ENCODE measurements at regions not wholly inside any gene's neighbourhood (a gene's known extent, or its start where the extent isn't known, plus 50 kb on each side); places are given as distances from the start of the nearest gene placed in this dataset.

DNA sequence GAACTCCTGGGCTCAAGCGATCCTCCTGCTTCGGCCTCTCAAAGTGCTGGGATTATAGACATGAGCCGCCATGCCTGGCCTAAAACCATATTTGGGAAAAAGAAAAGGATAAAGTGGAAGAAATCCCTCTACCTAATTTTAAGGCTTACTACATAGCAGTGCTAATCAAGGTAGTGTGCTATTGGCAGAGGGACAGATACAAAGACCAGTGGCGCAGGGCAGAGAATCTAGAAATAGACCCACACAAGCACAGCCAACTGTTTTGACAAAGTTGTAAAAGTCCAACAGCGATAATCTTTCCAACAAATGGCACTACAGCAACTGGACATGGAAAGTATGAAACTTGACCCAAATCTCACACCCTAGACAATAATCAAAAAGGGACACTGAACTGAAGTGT lies 138.4 kb downstream of the TFCP2L1 start:
- no peak for DNase-seq
- Mint-ChIP-seq H3K27ac (no peak overlapping the region), H3K4me1 (no peaks in the 10 kb centered on the region), H3K9me3 (no peaks in the 10 kb centered on the region), H3K4me3 (no peak overlapping the region), H3K27me3 (ENCODE audit: low read depth, poor library complexity) (peaks cover 15% of the 10 kb centered on the region), H3K36me3 (ENCODE audit: low read depth) (no peaks in the 10 kb centered on the region)
- no peak for TF ChIP-seq CTCF (IDR thresholded peaks at IDR 0.05)

DNA sequence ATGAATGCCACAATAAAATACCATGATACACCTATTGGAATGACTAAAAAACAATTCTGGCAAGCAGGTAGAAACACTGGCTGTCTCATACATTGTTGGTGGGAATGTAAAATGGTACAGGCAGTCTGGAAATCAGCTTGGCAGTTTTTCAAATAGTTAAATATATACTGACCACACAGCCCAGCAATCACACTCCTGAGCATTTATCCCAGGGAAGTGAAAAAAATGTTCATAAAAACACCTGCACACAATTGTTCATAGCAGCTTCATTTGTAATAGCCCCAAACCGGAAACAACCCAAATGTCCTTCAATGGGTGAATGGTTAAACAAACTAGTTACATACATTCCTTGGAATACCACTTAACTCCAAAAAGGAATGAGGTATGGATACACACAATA lies 137.2 kb downstream of the TFCP2L1 start:
- no peaks in the 10 kb centered on the region for H3K9me3 Mint-ChIP-seq
- no peaks in the 10 kb centered on the region for H3K4me1 Mint-ChIP-seq
- DNase-seq, result no peak
- no peak for TF ChIP-seq CTCF (IDR thresholded peaks at IDR 0.05)
- no peaks in the 10 kb centered on the region for H3K36me3 Mint-ChIP-seq (ENCODE audit: low read depth)
- no peak overlapping the region for H3K4me3 Mint-ChIP-seq
- no peak overlapping the region for H3K27ac Mint-ChIP-seq
- H3K27me3 Mint-ChIP-seq (ENCODE audit: low read depth, poor library complexity), result peaks cover 20% of the 10 kb centered on the region

- Mint-ChIP-seq H3K27me3 (ENCODE audit: low read depth, poor library complexity) (peaks cover 22% of the 10 kb centered on the region), H3K4me3 (no peak overlapping the region), H3K36me3 (ENCODE audit: low read depth) (no peaks in the 10 kb centered on the region), H3K27ac (no peak overlapping the region), H3K4me1 (no peaks in the 10 kb centered on the region), H3K9me3 (no peaks in the 10 kb centered on the region)
- no peak for DNase-seq
- no peak for TF ChIP-seq CTCF (IDR thresholded peaks at IDR 0.05)
Measured at GRCh38 chr2:121148481-121148880, 136.5 kb downstream of the TFCP2L1 start.

GRCh38 chr2:121149384-121149783 lies 135.6 kb downstream of the TFCP2L1 start:
- Mint-ChIP-seq H3K9me3 (no peaks in the 10 kb centered on the region), H3K4me1 (no peaks in the 10 kb centered on the region), H3K4me3 (no peak overlapping the region), H3K36me3 (ENCODE audit: low read depth) (no peaks in the 10 kb centered on the region), H3K27ac (no peak overlapping the region), H3K27me3 (ENCODE audit: low read depth, poor library complexity) (peaks cover 26% of the 10 kb centered on the region)
- DNase-seq, result no peak
- TF ChIP-seq CTCF (IDR thresholded peaks at IDR 0.05), result no peak

DNA sequence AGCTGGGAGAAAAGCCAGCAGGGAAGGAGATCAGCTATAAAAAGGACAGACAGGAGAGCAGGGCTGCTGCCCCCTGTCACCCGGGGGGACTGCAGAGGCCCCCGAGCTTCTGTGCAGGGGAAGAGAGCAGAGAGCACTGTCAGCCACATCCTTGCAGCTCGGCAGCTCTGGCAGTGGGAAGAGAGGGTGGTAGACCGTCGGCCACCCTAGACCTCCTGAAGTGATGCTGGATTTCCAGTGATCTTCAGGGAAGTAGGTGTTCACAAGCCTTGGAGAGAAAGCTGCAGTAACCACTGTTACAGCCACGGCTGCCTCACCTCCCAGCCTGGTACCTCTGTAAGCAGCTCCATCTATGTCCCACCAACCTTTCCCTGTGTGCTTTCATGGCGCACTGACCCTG lies 134.9 kb downstream of the TFCP2L1 start:
- Mint-ChIP-seq H3K27ac (no peak overlapping the region), H3K4me3 (no peak overlapping the region), H3K36me3 (ENCODE audit: low read depth) (no peaks in the 10 kb centered on the region), H3K27me3 (ENCODE audit: low read depth, poor library complexity) (peaks cover 30% of the 10 kb centered on the region), H3K4me1 (no peaks in the 10 kb centered on the region), H3K9me3 (no peaks in the 10 kb centered on the region)
- no peak for TF ChIP-seq CTCF (IDR thresholded peaks at IDR 0.05)
- no peak for DNase-seq

- no peaks in the 10 kb centered on the region for H3K36me3 Mint-ChIP-seq (ENCODE audit: low read depth)
- H3K4me1 Mint-ChIP-seq, result no peaks in the 10 kb centered on the region
- H3K27ac Mint-ChIP-seq, result no peak overlapping the region
- peaks cover 30% of the 10 kb centered on the region for H3K27me3 Mint-ChIP-seq (ENCODE audit: low read depth, poor library complexity)
- TF ChIP-seq CTCF (IDR thresholded peaks at IDR 0.05), result no peak
- H3K4me3 Mint-ChIP-seq, result no peak overlapping the region
- DNase-seq, result no peak
- H3K9me3 Mint-ChIP-seq, result no peaks in the 10 kb centered on the region
Measured at GRCh38 chr2:121150713-121151112, 134.3 kb downstream of the TFCP2L1 start.
